ENCODE measurements at regions not wholly inside any gene's neighbourhood (a gene's known extent, or its start where the extent isn't known, plus 50 kb on each side); places are given as distances from the start of the nearest gene placed in this dataset.

- Histone ChIP-seq H3K9me3 (no peaks in the 10 kb centered on the region), H3K27ac (no peak overlapping the region), H3K36me3 (no peaks in the 10 kb centered on the region), H3K4me3 (no peak overlapping the region), H3K27me3 (no peaks in the 10 kb centered on the region), H3K4me1 (peaks cover 3 to 51% (median 23%) of the 10 kb centered on the region in 12 donors)
- TF ChIP-seq POLR2A (IDR thresholded peaks at IDR 0.05): no peak
- TF ChIP-seq CTCF (IDR thresholded peaks at IDR 0.05): no peak
- 86 to 95% (median 92%) methylated on average over 3 of the region's 3 CpGs for WGBS, 4 donors
- ATAC-seq: no peak
- no peak for DNase-seq
- intact Hi-C loops (cut with DNase I): no loop called here
Measured at GRCh38 chr12:92537290-92537960, 165.4 kb upstream of the PLEKHG7 start.

GRCh38 chr12:92535961-92536360 lies 166.8 kb upstream of the PLEKHG7 start:
- Histone ChIP-seq H3K9me3 (no peaks in the 10 kb centered on the region), H3K36me3 (no peaks in the 10 kb centered on the region), H3K27me3 (no peaks in the 10 kb centered on the region), H3K4me1 (peaks cover 3 to 44% (median 22%) of the 10 kb centered on the region in 12 donors), H3K27ac (no peak overlapping the region), H3K4me3 (no peak overlapping the region)
- WGBS, 4 donors: 66 to 75% (median 73%) methylated on average over 3 of the region's 3 CpGs
- DNase-seq: no peak
- TF ChIP-seq POLR2A (IDR thresholded peaks at IDR 0.05): no peak
- no peak for TF ChIP-seq CTCF (IDR thresholded peaks at IDR 0.05)
- intact Hi-C loops (cut with DNase I): no loop called here
- ATAC-seq: no peak

GRCh38 chr12:92533280-92533890 lies 169.4 kb upstream of the PLEKHG7 start:
- no peak for TF ChIP-seq POLR2A (IDR thresholded peaks at IDR 0.05)
- TF ChIP-seq CTCF (IDR thresholded peaks at IDR 0.05): no peak
- peak in 4 of 5 donors; percentile 25 to 57 (median 30) for DNase-seq

GRCh38 chr12:92530706-92531105 lies 172.1 kb upstream of the PLEKHG7 start:
- no peaks in the 10 kb centered on the region for H3K9me3 ChIP-seq
- TF ChIP-seq CTCF (IDR thresholded peaks at IDR 0.05) (no peak), POLR2A (IDR thresholded peaks at IDR 0.05) (no peak)
- 76 to 91% (median 78%) methylated on average over 1 of the region's 1 CpG for WGBS, 4 donors
- H3K27me3 ChIP-seq: no peaks in the 10 kb centered on the region
- no peaks in the 10 kb centered on the region for H3K36me3 ChIP-seq
- no peak overlapping the region for H3K27ac ChIP-seq
- no peak overlapping the region for H3K4me3 ChIP-seq
- intact Hi-C loops (cut with DNase I): no loop called here
- H3K4me1 ChIP-seq: peaks cover 0 to 10% (median 0%) of the 10 kb centered on the region in 12 donors
- no peak for ATAC-seq
- DNase-seq: no peak

More at GRCh38 chr12:92533280-92533890, 169.4 kb upstream of the PLEKHG7 start:
- H3K4me1 ChIP-seq: peaks cover 0 to 19% (median 3%) of the 10 kb centered on the region in 12 donors
- no peaks in the 10 kb centered on the region for H3K36me3 ChIP-seq
- ATAC-seq: peak in 1 of 4 donors; percentile 57
- no peaks in the 10 kb centered on the region for H3K9me3 ChIP-seq
- WGBS, 4 donors: 49 to 66% (median 52%) methylated on average over 8 of the region's 8 CpGs
- intact Hi-C loops (cut with DNase I): no loop called here
- no peak overlapping the region for H3K4me3 ChIP-seq
- no peak overlapping the region for H3K27ac ChIP-seq
- H3K27me3 ChIP-seq: no peaks in the 10 kb centered on the region

All from heart left ventricle (tissue), 16 donors.